GM12865 (cell line): ENCODE measurements at regions not wholly inside any gene's neighbourhood (a gene's known extent, or its start where the extent isn't known, plus 50 kb on each side); places are given as distances from the start of the nearest gene placed in this dataset.
A peak's percentile ranks its signal among the peaks of the same experiment; 100 is the strongest.

Experiments used
- DNase-seq: peaks from one replicate; pipeline ENCODE4 v3.0.0; 2010; ENCODE audit warnings: low read depth
- H3K4me3 ChIP-seq: 2 replicates; pipeline ENCODE4 v1.5.1; 2011; ENCODE audit warnings: mild to moderate bottlenecking, low read depth, low read length, control low read depth
- CTCF ChIP-seq: IDR thresholded peaks from 2 replicates; pipeline ENCODE4 v1.5.1; 2011; ENCODE audit warnings: low read length, control low read depth, low read depth, inconsistent platforms; ENCODE audit not compliant: insufficient read depth; ENCODE audit errors: missing control alignments

GRCh38 chr21:20329636-20330035, 668.6 kb upstream of the NCAM2 start:
- TF ChIP-seq CTCF: no peak
- peak overlapping the region; percentile 28; the same call in 1 of the 2 replicates for H3K4me3 ChIP-seq
- no peak for DNase-seq

DNA sequence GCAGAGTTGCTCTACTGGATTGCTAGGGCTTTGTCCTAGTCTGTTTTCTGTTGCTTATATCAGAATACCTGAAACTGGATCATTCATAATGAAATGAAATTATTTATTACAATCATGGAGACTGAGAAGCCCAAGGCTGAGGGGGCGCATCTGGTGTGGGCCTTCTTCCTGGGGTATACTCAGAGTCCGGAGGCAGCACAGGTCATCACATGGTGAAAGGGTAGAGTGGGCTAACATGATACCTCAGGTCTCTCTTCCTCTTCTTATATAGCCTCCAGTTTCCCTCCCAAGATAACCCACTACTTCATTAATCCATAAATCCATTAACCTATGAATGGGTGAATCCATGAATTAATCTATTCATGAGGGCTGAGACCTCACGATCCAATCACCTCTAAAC, 667.6 kb upstream of the NCAM2 start:
- TF ChIP-seq CTCF: no peak
- no peak overlapping the region for H3K4me3 ChIP-seq
- DNase-seq: no peak

GRCh38 chr21:20334585-20334984, 663.6 kb upstream of the NCAM2 start:
- DNase-seq: no peak
- no peak for TF ChIP-seq CTCF
- H3K4me3 ChIP-seq: no peak overlapping the region

DNA sequence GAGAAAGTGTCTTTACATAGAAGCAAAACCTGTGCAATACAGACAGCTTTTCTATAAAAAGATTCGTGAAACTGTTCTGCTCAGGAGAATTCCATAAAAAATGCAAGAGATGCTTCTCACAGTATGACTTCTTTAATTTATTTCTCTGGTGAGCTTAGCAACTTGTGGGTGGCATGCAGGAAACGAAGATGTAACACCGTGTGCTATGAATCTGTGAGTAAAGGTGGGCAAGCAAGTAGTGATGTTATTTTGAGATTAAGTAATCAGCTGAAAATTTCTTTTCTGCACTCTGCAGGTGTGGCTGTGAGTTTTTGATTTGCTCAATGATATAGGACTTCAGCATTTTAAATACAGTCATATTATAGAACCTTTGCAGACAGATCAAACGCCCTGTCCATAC, 656.8 kb upstream of the NCAM2 start:
- no peak for DNase-seq
- TF ChIP-seq CTCF: no peak
- H3K4me3 ChIP-seq: no peak overlapping the region

DNA sequence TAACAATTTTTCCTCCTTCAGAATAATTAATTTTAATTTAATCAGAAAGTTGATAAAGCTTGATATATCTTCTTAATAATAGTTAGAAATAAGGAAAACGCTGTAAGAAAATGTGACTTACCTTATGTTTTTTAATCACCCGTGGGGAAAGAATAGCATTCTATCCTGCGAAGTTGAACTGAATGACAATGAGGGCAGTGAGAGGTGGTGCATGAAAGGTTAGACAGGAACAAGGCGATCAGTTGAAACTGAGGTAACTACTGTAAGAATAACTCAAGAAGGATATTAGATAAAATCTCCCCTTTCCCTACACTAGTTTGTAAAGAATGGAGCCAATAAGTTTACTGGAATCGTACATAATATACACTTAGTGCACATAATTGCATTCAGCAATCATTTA, 655.0 kb upstream of the NCAM2 start:
- TF ChIP-seq CTCF: no peak
- no peak overlapping the region for H3K4me3 ChIP-seq
- no peak for DNase-seq

- no peak for DNase-seq
- H3K4me3 ChIP-seq: no peak overlapping the region
- TF ChIP-seq CTCF: no peak
Measured at GRCh38 chr21:20351138-20351537, 647.1 kb upstream of the NCAM2 start.

DNA sequence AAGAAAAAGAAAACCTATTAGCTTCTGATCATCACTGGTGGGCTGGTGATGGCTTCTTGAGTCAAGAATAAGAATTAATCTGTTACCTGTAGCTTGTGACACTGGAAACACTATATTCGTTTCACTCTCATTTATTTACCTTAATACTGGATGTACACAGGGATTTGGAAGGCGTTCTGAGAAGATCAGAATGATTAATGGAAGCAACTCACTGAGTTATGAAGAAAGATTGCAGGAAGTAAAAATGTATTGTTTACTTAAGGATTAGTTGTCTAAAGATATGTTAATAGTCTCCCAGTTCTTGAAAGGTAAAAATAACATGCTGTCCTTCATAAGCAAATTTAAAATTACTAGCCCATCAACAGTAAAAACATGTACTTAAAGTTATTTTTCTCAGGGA, 644.9 kb upstream of the NCAM2 start:
- TF ChIP-seq CTCF: no peak
- DNase-seq: no peak
- H3K4me3 ChIP-seq: no peak overlapping the region
